GM12874 (cell line): ENCODE measurements at regions not wholly inside any gene's neighbourhood (a gene's known extent, or its start where the extent isn't known, plus 50 kb on each side); places are given as distances from the start of the nearest gene placed in this dataset.

Experiments
- CTCF ChIP-seq: IDR thresholded peaks from 2 replicates; pipeline ENCODE4 v1.5.1; 2011; ENCODE audit warnings: low read depth, mild to moderate bottlenecking, control low read depth, low read length, moderate library complexity; ENCODE audit not compliant: insufficient read depth

DNA sequence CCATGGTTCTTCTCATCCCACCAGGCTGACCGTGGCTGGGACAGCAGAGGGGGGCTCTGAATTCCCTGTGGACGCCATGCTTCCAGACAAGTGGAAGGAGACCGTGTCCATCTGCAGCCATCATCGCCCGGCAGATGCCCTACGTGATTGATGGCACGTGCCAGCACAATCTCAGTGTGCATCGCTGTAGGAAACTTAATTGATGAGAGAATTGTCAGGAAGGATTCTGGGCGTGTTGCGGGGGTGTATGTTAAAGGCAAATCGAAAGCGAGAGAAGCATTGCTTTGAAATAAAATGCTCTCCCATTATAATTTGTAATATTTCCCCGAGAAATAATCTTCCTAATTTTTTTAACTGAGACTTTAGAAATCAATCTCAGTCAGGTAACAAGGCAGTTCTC, 185.5 kb upstream of the CDH4 start:
- TF ChIP-seq CTCF, result no peak

DNA sequence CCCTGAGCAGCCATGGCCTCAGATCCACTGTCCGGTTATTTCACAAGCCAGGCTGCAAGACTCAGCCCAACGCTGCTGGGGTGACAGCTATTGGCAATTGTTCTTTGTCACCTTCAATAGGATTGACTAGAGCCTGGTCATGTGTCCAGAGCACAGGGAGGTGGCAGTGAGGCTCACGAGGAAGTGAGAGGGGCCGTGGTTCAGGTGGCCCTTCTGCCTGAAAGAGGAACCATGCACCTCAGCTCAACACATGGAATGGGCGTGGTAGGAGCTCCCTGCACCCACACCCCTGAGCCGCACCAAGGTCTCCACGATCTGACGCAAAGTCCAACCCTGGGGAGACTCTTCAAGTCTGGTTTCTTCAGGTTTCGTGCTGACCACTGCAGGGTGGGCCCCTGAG, 184.8 kb upstream of the CDH4 start:
- TF ChIP-seq CTCF, result no peak

GRCh38 chr20:61072398-61072797, 179.7 kb upstream of the CDH4 start:
- TF ChIP-seq CTCF, result no peak

DNA sequence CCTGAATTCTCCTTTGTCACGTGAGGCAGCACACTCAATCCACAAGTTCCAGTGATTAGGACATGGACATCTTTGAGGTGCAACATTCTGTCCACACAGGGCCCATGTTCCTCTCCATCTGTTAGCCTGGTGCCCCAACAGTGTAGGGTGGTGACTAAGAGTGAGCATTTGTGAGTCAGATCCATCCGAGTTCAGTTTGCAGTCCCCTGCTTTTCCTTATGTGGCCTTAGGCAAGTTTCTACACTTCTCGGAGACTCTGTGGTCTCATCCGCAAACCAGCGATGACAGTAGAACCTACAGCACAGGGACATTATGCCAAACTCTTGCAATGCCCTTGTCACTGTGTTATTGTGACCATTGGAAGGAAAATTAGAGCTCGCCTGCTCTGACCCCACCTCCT, 178.7 kb upstream of the CDH4 start:
- TF ChIP-seq CTCF, result no peak

DNA sequence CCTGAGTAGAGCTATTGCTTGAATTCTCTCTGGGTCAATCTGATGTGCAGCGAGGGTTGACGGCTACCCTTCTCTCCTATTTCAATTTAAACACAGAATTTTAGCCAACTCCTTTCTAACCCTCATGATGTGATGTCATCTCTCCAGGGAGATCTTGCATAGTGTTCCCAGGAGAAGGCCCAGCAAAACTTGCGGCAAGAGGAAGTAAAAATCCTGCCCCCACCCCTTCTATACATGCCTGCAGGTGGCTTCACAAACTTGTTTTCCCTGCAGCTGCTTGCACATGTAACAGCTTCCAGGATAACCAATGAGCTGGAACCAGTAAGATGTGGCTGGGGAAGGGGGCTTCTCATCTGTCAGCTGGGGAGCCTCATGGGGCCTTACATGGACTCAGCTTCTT, 169.3 kb upstream of the CDH4 start:
- TF ChIP-seq CTCF, result no peak

- no peak for TF ChIP-seq CTCF
Observed at GRCh38 chr20:61083431-61083830, 168.6 kb upstream of the CDH4 start.

DNA sequence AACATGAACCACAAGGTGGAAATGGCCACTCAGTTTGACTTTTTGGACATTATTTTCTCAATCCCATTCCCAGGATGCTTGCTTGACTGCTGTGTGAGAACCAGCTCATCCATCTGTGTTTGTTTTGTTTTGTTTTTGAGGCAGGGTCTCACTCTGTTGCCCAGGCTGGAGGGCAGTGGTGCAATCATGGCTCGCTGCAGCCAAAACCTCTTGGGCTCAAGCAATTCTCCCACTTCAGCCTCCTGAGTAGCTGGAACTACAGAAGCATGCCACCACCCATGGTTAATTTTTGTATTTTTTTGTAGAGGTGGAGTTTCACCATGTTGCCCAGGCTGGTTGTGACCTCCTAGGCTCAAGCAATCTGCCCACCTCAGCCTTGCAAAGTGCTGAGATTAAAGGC, 166.0 kb upstream of the CDH4 start:
- TF ChIP-seq CTCF, result no peak

DNA sequence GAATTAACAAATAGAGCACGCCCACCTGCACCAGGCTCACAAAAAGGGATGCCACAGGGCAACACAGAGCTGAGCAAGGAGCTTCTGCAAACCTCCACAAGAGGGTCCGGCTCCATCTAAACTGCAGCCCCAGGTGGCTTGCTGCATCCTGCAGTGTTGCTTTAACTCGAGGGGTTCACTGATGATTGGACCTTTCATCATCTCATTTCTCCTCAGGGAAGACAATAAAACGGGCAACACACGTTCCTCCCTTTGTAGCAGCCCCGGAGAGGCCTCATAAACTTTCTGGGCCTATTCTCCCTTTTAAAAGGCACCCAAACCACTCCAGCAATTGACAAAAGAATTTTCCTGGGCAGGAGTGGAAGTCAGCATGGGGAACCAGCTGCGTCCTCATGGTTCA, 161.5 kb upstream of the CDH4 start:
- no peak for TF ChIP-seq CTCF
